ENCODE measurements at regions not wholly inside any gene's neighbourhood (a gene's known extent, or its start where the extent isn't known, plus 50 kb on each side); places are given as distances from the start of the nearest gene placed in this dataset.

- TF ChIP-seq CTCF (conservative IDR thresholded peaks at IDR 0.05 in 1 of 2, IDR thresholded peaks at IDR 0.05 in 1 of 2; ENCODE audit: extremely low read depth in 1 of 2, insufficient read depth in 1 of 2, low read depth in 1 of 2, low read length in 2 of 2): no peak
- no peak for TF ChIP-seq EZH2 (IDR thresholded peaks at IDR 0.05; ENCODE audit: borderline replicate concordance, low read length)
Measured at GRCh38 chr5:36452424-36453006, 150.8 kb upstream of the RANBP3L start.

Measured in mammary epithelial cell (primary cell).